Astrocyte of the spinal cord (primary cell): ENCODE measurements at regions not wholly inside any gene's neighbourhood (a gene's known extent, or its start where the extent isn't known, plus 50 kb on each side); places are given as distances from the start of the nearest gene placed in this dataset.
"Not testable (repeated sequence)": the region's sequence is repeated elsewhere in the genome, so short reads cannot be mapped to it uniquely, and the experiment has no call there.

ENCODE experiments used
- DNase-seq: peaks from one replicate; pipeline ENCODE4 v3.0.0; 2011; ENCODE audit warnings: low read depth, low spot score
- H3K4me3 ChIP-seq: 2 replicates; pipeline ENCODE4 v1.5.1; 2011; ENCODE audit warnings: low read depth, mild to moderate bottlenecking, low read length, moderate library complexity
- in situ Hi-C: cut with HindIII; loops from 2 replicates; pipeline ENCODE4 v1.10.0; 2017; ENCODE audit warnings: low sequenced_read_pairs
- TF ChIP-seq, protein P1 (sequence below): IDR thresholded peaks from 2 replicates; pipeline ENCODE4 v1.5.1; 2012; ENCODE audit warnings: low read depth, mild to moderate bottlenecking, low read length, inconsistent platforms

DNA sequence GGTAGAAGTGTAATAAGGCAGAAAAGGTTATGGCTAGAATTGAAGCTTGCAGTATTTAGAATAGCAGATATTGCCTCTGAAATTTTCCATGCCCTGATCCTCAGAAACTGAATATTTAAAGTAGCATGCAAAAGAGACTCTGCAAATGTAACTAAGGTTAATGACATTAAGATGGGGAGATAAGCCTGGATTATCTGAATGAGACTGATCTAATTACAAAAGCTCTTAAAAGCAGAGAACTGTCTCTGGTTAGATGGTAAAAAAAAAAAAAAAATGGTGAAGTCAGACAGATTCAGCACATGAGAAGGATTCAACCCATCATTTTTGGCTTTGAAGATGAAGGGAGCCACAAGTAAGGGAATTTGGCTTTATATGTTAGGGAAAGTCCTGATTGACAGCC is 503.7 kb upstream of the IRAK1BP1 start:
- H3K4me3 ChIP-seq, result no peak overlapping the region
- DNase-seq, result no peak
- TF ChIP-seq, protein P1, sequence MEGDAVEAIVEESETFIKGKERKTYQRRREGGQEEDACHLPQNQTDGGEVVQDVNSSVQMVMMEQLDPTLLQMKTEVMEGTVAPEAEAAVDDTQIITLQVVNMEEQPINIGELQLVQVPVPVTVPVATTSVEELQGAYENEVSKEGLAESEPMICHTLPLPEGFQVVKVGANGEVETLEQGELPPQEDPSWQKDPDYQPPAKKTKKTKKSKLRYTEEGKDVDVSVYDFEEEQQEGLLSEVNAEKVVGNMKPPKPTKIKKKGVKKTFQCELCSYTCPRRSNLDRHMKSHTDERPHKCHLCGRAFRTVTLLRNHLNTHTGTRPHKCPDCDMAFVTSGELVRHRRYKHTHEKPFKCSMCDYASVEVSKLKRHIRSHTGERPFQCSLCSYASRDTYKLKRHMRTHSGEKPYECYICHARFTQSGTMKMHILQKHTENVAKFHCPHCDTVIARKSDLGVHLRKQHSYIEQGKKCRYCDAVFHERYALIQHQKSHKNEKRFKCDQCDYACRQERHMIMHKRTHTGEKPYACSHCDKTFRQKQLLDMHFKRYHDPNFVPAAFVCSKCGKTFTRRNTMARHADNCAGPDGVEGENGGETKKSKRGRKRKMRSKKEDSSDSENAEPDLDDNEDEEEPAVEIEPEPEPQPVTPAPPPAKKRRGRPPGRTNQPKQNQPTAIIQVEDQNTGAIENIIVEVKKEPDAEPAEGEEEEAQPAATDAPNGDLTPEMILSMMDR, result no peak
- in situ Hi-C loops, result no loop called here

DNA sequence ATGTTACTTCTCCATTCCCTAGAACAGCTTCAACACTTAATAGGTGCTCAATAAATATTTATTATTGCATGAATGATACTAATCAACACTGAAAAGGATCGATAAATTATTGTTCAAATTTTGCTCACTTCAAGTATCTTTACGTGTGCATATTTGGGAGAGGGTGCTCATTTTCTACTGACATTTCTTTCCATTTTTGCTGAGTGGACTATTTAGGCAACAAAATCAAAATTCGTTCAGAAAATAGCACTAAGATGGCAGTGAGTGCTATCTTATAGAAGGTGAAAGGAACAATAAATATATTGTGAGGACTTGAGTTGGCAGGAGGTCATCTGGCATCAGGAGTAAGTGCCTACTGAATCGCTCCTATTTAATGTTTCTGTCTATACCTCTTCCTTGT is 501.9 kb upstream of the IRAK1BP1 start:
- TF ChIP-seq, protein P1, result no peak
- DNase-seq, result no peak
- H3K4me3 ChIP-seq, result no peak overlapping the region
- in situ Hi-C loops, result no loop called here

DNA sequence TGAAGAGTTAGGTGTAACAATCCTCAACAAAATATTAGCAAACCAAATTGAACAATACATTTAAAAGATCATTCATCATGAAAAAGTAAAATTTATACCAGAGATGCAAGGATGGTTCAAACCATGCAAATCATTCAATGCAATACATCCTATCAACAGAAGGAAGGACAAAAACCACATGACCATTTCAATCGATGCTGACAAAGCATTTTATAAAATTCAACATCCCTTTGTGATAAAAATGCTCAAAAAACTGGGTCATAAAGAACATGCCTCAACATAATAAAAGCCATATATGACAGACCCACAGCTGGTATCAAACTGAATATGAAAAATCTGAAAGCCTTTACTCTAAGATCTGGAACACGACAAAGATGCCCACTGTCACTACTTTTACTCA is 490.3 kb upstream of the IRAK1BP1 start:
- H3K4me3 ChIP-seq, result no peak overlapping the region
- TF ChIP-seq, protein P1, result no peak
- DNase-seq, result no peak
- in situ Hi-C loops, result no loop called here

DNA sequence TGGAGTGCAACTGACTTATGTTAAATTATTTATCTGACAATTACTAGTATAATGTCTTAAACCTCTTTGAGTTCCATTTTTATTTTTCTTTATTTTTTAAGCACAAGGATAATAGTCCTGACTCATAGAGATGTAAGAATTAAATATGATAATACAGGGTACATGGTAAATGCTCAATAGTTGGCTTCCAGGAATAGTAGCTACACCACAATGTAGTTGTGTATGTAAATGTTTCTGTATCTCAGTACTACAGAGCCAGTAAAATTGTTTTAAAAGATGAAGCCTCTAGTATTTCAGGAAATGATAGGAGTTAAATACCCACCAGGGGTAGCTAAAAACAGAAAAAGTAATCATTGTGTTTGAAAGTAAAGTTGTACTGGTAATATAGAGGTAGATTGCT is 487.4 kb upstream of the IRAK1BP1 start:
- TF ChIP-seq, protein P1, result no peak
- no peak overlapping the region for H3K4me3 ChIP-seq
- in situ Hi-C loops, result no loop called here
- no peak for DNase-seq

DNA sequence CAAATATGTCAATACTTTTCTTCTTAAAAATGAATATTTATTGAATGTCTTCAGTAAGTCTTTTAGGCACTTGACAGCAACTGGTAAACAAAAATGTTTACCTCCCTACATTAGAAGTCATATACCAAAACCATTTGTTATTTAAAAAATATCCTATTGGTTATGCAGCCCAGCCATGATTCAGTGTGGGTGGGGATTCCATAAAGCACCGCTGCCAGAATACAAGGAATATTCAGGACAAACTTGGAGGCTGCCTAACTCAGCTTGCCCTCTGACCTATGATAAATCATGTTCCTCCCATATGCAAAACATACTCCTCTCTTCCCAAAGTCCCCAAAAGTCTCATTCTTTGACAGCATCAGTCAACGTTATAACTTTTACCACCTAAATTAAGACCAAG is 486.8 kb upstream of the IRAK1BP1 start:
- TF ChIP-seq, protein P1, result no peak
- in situ Hi-C loops, result no loop called here
- H3K4me3 ChIP-seq, result no peak overlapping the region
- DNase-seq, result no peak

DNA sequence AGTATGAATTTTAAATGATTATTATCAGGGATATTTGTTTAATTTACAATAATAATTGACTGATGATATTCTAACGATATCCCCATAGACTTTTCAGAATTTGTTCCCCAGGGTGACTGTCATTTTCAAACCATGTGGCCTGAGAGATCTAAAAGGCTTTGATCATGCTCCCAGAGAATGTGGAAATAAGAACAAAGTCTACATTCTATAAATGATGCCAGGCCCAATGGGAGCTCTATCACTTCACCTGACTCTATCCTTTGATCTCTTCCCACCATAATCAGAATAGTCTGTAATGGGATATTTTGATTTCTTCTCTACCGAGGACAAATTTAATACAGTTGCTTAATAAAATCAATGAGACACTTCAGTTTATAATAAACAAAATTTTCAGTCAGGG is 483.4 kb upstream of the IRAK1BP1 start:
- H3K4me3 ChIP-seq, result no peak overlapping the region
- TF ChIP-seq, protein P1, result no peak
- in situ Hi-C loops, result no loop called here
- DNase-seq, result no peak

DNA sequence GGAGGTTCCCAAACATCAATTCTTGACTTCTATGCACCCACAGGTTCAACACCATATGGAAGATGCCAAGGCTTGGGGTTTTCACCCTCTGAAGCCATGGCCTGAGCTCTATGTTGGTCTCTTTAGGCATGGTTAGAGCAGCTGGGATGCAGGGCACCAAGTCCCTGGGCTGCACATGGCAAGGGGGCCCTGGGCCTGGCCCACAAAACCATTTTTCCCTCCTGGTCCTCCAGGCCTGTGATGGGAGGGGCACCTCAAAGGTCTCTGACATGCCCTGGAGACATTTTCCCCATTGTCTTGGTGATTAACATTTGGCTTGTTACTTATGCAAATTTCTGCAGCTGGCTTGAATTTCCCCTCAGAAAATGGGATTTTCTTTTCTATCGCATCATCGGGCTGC is 480.5 kb upstream of the IRAK1BP1 start:
- H3K4me3 ChIP-seq, in situ Hi-C loops, DNase-seq: not testable (repeated sequence)
